H1 (cell line): ENCODE measurements at regions not wholly inside any gene's neighbourhood (a gene's known extent, or its start where the extent isn't known, plus 50 kb on each side); places are given as distances from the start of the nearest gene placed in this dataset.

Experiments used
- CBX5 ChIP-seq: fragments of 300-800, 300-1000 bp; sonication (generic); IDR thresholded peaks from 2 replicates; pipeline ENCODE4 v1.7.1; 2016; ENCODE audit warnings: antibody characterized with exemption, low read length, low read depth
- CTCF ChIP-seq, 3 experiments: IDR thresholded peaks; 1 replicate in 2 of 3; 2 replicates in 1 of 3; pipeline versions ENCODE4 v1.5.1 to v1.6.1; 2011; ENCODE audit warnings: low read length in 3 of 3, mild to moderate bottlenecking in 3 of 3, inconsistent platforms in 2 of 3, low read depth in 1 of 3, moderate library complexity in 1 of 3; ENCODE audit not compliant: insufficient read depth in 1 of 3; ENCODE audit errors: control extremely low read depth in 1 of 3
- POLR2A ChIP-seq, 2 experiments: IDR thresholded peaks; 1 replicate in 1 of 2; 2 replicates in 1 of 2; pipeline ENCODE4 v1.6.1; 2011; ENCODE audit warnings: low read depth in 2 of 2, low read length in 2 of 2, mild to moderate bottlenecking in 2 of 2; ENCODE audit errors: control extremely low read depth in 1 of 2

- TF ChIP-seq POLR2A (IDR thresholded peaks at IDR 0.05; ENCODE audit: control extremely low read depth in 1 of 2, low read depth in 2 of 2, low read length in 2 of 2) (no peak), CTCF (IDR thresholded peaks at IDR 0.05; ENCODE audit: control extremely low read depth in 1 of 3, insufficient read depth in 1 of 3, low read depth in 1 of 3, low read length in 3 of 3) (no peak), CBX5 (no peak)
Observed at GRCh38 chr2:19671916-19672315, 229.9 kb downstream of the TTC32 start.
